H1 (cell line): ENCODE measurements at regions not wholly inside any gene's neighbourhood (a gene's known extent, or its start where the extent isn't known, plus 50 kb on each side); places are given as distances from the start of the nearest gene placed in this dataset.

Source experiments
- BACH1 ChIP-seq: IDR thresholded peaks from 2 replicates; pipeline ENCODE4 v1.6.1; 2012; ENCODE audit warnings: low read length, improper control_type of control experiment
- CBX5 ChIP-seq: fragments of 300-800, 300-1000 bp; sonication (generic); IDR thresholded peaks from 2 replicates; pipeline ENCODE4 v1.7.1; 2016; ENCODE audit warnings: antibody characterized with exemption, low read length, low read depth
- CTBP2 ChIP-seq: IDR thresholded peaks from 2 replicates; pipeline ENCODE4 v1.7.0; 2011; ENCODE audit warnings: borderline replicate concordance, mild to moderate bottlenecking, moderate library complexity, mixed read lengths, low read length; ENCODE audit not compliant: insufficient read depth, insufficient read length
- POLR2A ChIP-seq, 2 experiments: IDR thresholded peaks; 1 replicate in 1 of 2; 2 replicates in 1 of 2; pipeline ENCODE4 v1.6.1; 2011; ENCODE audit warnings: low read depth in 2 of 2, low read length in 2 of 2, mild to moderate bottlenecking in 2 of 2; ENCODE audit errors: control extremely low read depth in 1 of 2
- POLR2AphosphoS5 ChIP-seq: IDR thresholded peaks from 2 replicates; pipeline ENCODE4 v1.6.1; 2011; ENCODE audit warnings: low read depth, low read length
- SP1 ChIP-seq: IDR thresholded peaks from 2 replicates; pipeline ENCODE4 v1.6.1; 2011; ENCODE audit warnings: low read depth, low read length
- TF ChIP-seq, protein P1 (sequence below), 3 experiments: IDR thresholded peaks; 1 replicate in 2 of 3; 2 replicates in 1 of 3; pipeline versions ENCODE4 v1.5.1 to v1.6.1; 2011; ENCODE audit warnings: low read length in 3 of 3, mild to moderate bottlenecking in 3 of 3, inconsistent platforms in 2 of 3, low read depth in 1 of 3, moderate library complexity in 1 of 3; ENCODE audit not compliant: insufficient read depth in 1 of 3; ENCODE audit errors: control extremely low read depth in 1 of 3

DNA sequence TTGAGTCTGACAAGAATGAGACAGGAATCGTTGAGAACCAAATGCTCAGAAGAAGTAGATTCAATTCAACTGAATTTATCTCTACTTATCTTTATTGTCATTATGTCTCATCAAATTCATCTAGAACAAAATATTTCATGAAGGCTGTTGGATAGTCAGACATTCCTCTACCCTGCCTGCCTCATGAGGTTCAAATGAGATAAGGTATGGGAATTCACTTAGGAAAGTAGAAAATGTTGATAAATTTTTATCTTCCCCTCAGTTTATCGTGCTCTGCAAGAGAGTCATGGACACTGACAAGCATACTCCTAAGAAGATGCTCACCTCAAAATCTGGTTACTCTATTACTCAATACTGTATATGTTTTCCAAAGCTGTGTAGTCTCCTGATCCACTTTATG is 149.7 kb upstream of the CDIN1 start:
- TF ChIP-seq CBX5 (no peak), POLR2AphosphoS5 (no peak), SP1 (no peak), POLR2A (IDR thresholded peaks at IDR 0.05; ENCODE audit: control extremely low read depth in 1 of 2, low read depth in 2 of 2, low read length in 2 of 2) (no peak), BACH1 (no peak), CTBP2 (no peak)
- TF ChIP-seq, protein P1, sequence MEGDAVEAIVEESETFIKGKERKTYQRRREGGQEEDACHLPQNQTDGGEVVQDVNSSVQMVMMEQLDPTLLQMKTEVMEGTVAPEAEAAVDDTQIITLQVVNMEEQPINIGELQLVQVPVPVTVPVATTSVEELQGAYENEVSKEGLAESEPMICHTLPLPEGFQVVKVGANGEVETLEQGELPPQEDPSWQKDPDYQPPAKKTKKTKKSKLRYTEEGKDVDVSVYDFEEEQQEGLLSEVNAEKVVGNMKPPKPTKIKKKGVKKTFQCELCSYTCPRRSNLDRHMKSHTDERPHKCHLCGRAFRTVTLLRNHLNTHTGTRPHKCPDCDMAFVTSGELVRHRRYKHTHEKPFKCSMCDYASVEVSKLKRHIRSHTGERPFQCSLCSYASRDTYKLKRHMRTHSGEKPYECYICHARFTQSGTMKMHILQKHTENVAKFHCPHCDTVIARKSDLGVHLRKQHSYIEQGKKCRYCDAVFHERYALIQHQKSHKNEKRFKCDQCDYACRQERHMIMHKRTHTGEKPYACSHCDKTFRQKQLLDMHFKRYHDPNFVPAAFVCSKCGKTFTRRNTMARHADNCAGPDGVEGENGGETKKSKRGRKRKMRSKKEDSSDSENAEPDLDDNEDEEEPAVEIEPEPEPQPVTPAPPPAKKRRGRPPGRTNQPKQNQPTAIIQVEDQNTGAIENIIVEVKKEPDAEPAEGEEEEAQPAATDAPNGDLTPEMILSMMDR (IDR thresholded peaks at IDR 0.05; ENCODE audit: control extremely low read depth in 1 of 3, insufficient read depth in 1 of 3, low read depth in 1 of 3, low read length in 3 of 3): no peak
